ENCODE measurements at regions not wholly inside any gene's neighbourhood (a gene's known extent, or its start where the extent isn't known, plus 50 kb on each side); places are given as distances from the start of the nearest gene placed in this dataset.

GRCh38 chr4:186360551-186360950, 94.6 kb downstream of the F11 start:
- TF ChIP-seq CTCF (IDR thresholded peaks at IDR 0.05; ENCODE audit: borderline replicate concordance) = no peak
- peaks cover 37% of the 10 kb centered on the region for H3K9me3 ChIP-seq (replicated peaks)
- no peak overlapping the region for H3K27ac ChIP-seq (replicated peaks)
- H3K27me3 ChIP-seq (ENCODE audit: low read depth) = no peaks in the 10 kb centered on the region
- H3K36me3 ChIP-seq = no peaks in the 10 kb centered on the region
- no peak overlapping the region for H3K4me3 ChIP-seq
- intact Hi-C loops (cut with micrococcal nuclease) = no loop called here
- DNase-seq = no peak
- H3K4me1 ChIP-seq = no peaks in the 10 kb centered on the region

GRCh38 chr4:186351668-186352194, 85.7 kb downstream of the F11 start:
- Histone ChIP-seq H3K27me3 (ENCODE audit: low read depth) (peaks cover 16% of the 10 kb centered on the region), H3K27ac (replicated peaks) (no peak overlapping the region), H3K4me3 (no peak overlapping the region), H3K4me1 (no peaks in the 10 kb centered on the region), H3K9me3 (replicated peaks) (no peaks in the 10 kb centered on the region), H3K36me3 (no peaks in the 10 kb centered on the region)
- intact Hi-C loops (cut with micrococcal nuclease) = no loop called here
- no peak for DNase-seq
- no peak for TF ChIP-seq CTCF (IDR thresholded peaks at IDR 0.05; ENCODE audit: borderline replicate concordance)

- intact Hi-C loops (cut with micrococcal nuclease) = no loop called here
Observed at GRCh38 chr4:186348433-186348832, 82.4 kb downstream of the F11 start.

GRCh38 chr4:186347743-186348142, 81.8 kb downstream of the F11 start:
- no peaks in the 10 kb centered on the region for H3K36me3 ChIP-seq
- TF ChIP-seq CTCF (IDR thresholded peaks at IDR 0.05; ENCODE audit: borderline replicate concordance) = no peak
- H3K27me3 ChIP-seq (ENCODE audit: low read depth) = peaks cover 51% of the 10 kb centered on the region
- no peaks in the 10 kb centered on the region for H3K4me1 ChIP-seq
- no peak overlapping the region for H3K4me3 ChIP-seq
- H3K9me3 ChIP-seq (replicated peaks) = no peaks in the 10 kb centered on the region
- H3K27ac ChIP-seq (replicated peaks) = no peak overlapping the region
- DNase-seq = no peak
- intact Hi-C loops (cut with micrococcal nuclease) = no loop called here

More at GRCh38 chr4:186348433-186348832, 82.4 kb downstream of the F11 start:
- DNase-seq = no peak
- Histone ChIP-seq H3K9me3 (replicated peaks) (no peaks in the 10 kb centered on the region), H3K27me3 (ENCODE audit: low read depth) (peaks cover 44% of the 10 kb centered on the region), H3K4me3 (no peak overlapping the region), H3K36me3 (no peaks in the 10 kb centered on the region), H3K4me1 (no peaks in the 10 kb centered on the region), H3K27ac (replicated peaks) (no peak overlapping the region)
- TF ChIP-seq CTCF (IDR thresholded peaks at IDR 0.05; ENCODE audit: borderline replicate concordance) = no peak

GRCh38 chr4:186345184-186345583, 79.2 kb downstream of the F11 start:
- DNase-seq = no peak
- H3K4me3 ChIP-seq = no peak overlapping the region
- H3K4me1 ChIP-seq = no peaks in the 10 kb centered on the region
- H3K9me3 ChIP-seq (replicated peaks) = peaks cover 7% of the 10 kb centered on the region
- no peak for TF ChIP-seq CTCF (IDR thresholded peaks at IDR 0.05; ENCODE audit: borderline replicate concordance)
- intact Hi-C loops (cut with micrococcal nuclease) = no loop called here
- no peaks in the 10 kb centered on the region for H3K36me3 ChIP-seq
- no peak overlapping the region for H3K27ac ChIP-seq (replicated peaks)
- peaks cover 53% of the 10 kb centered on the region for H3K27me3 ChIP-seq (ENCODE audit: low read depth)

Measured in left ventricle myocardium inferior (tissue), 1 donor.